GM12878 (cell line): ENCODE measurements at regions not wholly inside any gene's neighbourhood (a gene's known extent, or its start where the extent isn't known, plus 50 kb on each side); places are given as distances from the start of the nearest gene placed in this dataset.

Experiments
- ATAC-seq: fragments of 200-7000 bp; cut with Tn5 transposase; 3 replicates; pipeline ENCODE4 v1.9.1; 2020; ENCODE audit warnings: mild to moderate bottlenecking, moderate library complexity
- BruUV-seq: library from RNA; stranded (reverse); fragments of 400-500 nt; replicated peaks from 2 replicates; lab custom pipeline; 2021; lab: Mats Ljungman, UMichigan
- CTCF ChIA-PET: fragments of 300-600 bp; sonication (Branson Sonifier 250); formaldehyde crosslinking; extraction: SDS; loops from one replicate; lab custom pipeline; 2021; ENCODE audit warnings: inconsistent platforms; lab: Yijun Ruan, JAX
- POLR2A ChIA-PET: fragments of 350-600 bp; formaldehyde crosslinking; extraction: SDS; loops from one replicate; lab custom pipeline; 2021; ENCODE audit warnings: inconsistent platforms; lab: Charles Lee
- RAD21 ChIA-PET: fragments of 300-600 bp; sonication (Branson Sonifier 250); formaldehyde crosslinking; loops from one replicate; lab custom pipeline; 2023; ENCODE audit warnings: antibody characterized with exemption; ENCODE audit not compliant: unreplicated experiment; lab: Charles Lee
- SMC1A ChIA-PET: fragments of 300-600 bp; sonication (Branson Sonifier 250); formaldehyde crosslinking; loops from one replicate; lab custom pipeline; 2023; ENCODE audit not compliant: unreplicated experiment, uncharacterized antibody; lab: Charles Lee
- DNase-seq: peaks from one replicate; pipeline ENCODE4 v3.0.0-alpha.2; 2011; ENCODE audit warnings: low read depth, low spot score
- FAIRE-seq: peaks from 3 replicates; lab custom pipeline; 2011; peaks lifted over from hg19 to GRCh38; lab: Jason Lieb, UNC
- H2AFZ ChIP-seq: 2 replicates; pipeline ENCODE4 v1.6.0; 2011; ENCODE audit warnings: low read depth, low read length, control low read depth; ENCODE audit not compliant: control insufficient read depth
- H3K27ac ChIP-seq: 2 replicates; pipeline ENCODE4 v1.5.1; 2011; ENCODE audit warnings: control low read depth; ENCODE audit not compliant: control insufficient read depth, insufficient read depth
- H3K27me3 ChIP-seq, 2 experiments: replicated peaks in 1 of 2; 2 replicates each; pipeline versions ENCODE4 v1.6.0 to v1.6.1; 2011; ENCODE audit warnings: low read length in 1 of 2; ENCODE audit not compliant: control insufficient read depth in 2 of 2, insufficient read depth in 2 of 2
- H3K36me3 ChIP-seq, 2 experiments: 2 replicates each; pipeline ENCODE4 v1.5.1; 2011; ENCODE audit warnings: low read length in 1 of 2; ENCODE audit not compliant: control insufficient read depth in 2 of 2, insufficient read depth in 2 of 2
- H3K4me1 ChIP-seq: 2 replicates; pipeline ENCODE4 v1.6.1; 2011; ENCODE audit warnings: mild to moderate bottlenecking, low read length, moderate library complexity, mixed read lengths; ENCODE audit not compliant: control insufficient read depth, insufficient read depth
- H3K4me2 ChIP-seq: 2 replicates; pipeline ENCODE4 v1.6.0; 2011; ENCODE audit warnings: control low read depth; ENCODE audit not compliant: control insufficient read depth, insufficient read depth
- H3K4me3 ChIP-seq: fragments of 200-600 bp; sonication (generic); 2 replicates; pipeline ENCODE4 v1.5.1; 2016
- H3K79me2 ChIP-seq: 2 replicates; pipeline ENCODE4 v1.6.0; 2011; ENCODE audit warnings: low read length; ENCODE audit not compliant: control insufficient read depth, insufficient read depth
- H3K9ac ChIP-seq: 2 replicates; pipeline ENCODE4 v1.8.0; 2011; ENCODE audit warnings: low read length, control low read depth, mixed read lengths; ENCODE audit not compliant: control insufficient read depth, insufficient read depth
- H3K9me3 ChIP-seq: replicated peaks from 3 replicates; pipeline ENCODE4 v1.5.1; 2011; ENCODE audit warnings: mild to moderate bottlenecking, low read length; ENCODE audit not compliant: control insufficient read depth, insufficient read depth
- H4K20me1 ChIP-seq: 2 replicates; pipeline ENCODE4 v1.6.0; 2011; ENCODE audit not compliant: control insufficient read depth, insufficient read depth
- BHLHE40 ChIP-seq, 2 experiments: fragments of 450-650 bp in 1 of 2; IDR thresholded peaks; 2 replicates each; pipeline ENCODE4 v1.6.1; 2011 to 2017; ENCODE audit warnings: low read depth in 2 of 2, borderline replicate concordance in 1 of 2, improper control_type of control experiment in 1 of 2, low read length in 1 of 2, mild to moderate bottlenecking in 1 of 2
- NFYB ChIP-seq: IDR thresholded peaks from 2 replicates; pipeline ENCODE4 v1.6.1; 2011; ENCODE audit warnings: low read depth, mild to moderate bottlenecking, low read length, improper control_type of control experiment, moderate library complexity; ENCODE audit not compliant: insufficient read depth
- SREBF1 ChIP-seq: IDR thresholded peaks from 2 replicates; pipeline ENCODE4 v1.6.1; 2012; ENCODE audit warnings: mild to moderate bottlenecking, low read length
- ZNF592 ChIP-seq: fragments of 450-650 bp; IDR thresholded peaks from 2 replicates; pipeline ENCODE4 v1.6.1; 2017; ENCODE audit warnings: mild to moderate bottlenecking, moderate library complexity
- WGBS: methylation state at CpG from one replicate; pipeline ENCODE4 v1.1.6; 2016; ENCODE audit warnings: low lambda C conversion rate; ENCODE audit not compliant: insufficient replicate concordance, insufficient coverage; ENCODE audit errors: missing lambda C conversion rate; 5-methylcytosine and 5-hydroxymethylcytosine counted together
- in situ Hi-C: fragments of 300-500 bp; cut with MboI; formaldehyde crosslinking; loops from 9 replicates; pipeline ENCODE4 v1.14.3; 2018; ENCODE audit warnings: mixed read lengths
- intact Hi-C: fragments of 100-400 bp; cut with micrococcal nuclease; formaldehyde crosslinking; loops from one replicate; pipeline ENCODE4 v1.14.2; 2022; ENCODE audit not compliant: unreplicated experiment
- TF ChIP-seq, protein P1 (sequence below): fragments of 450-650 bp; IDR thresholded peaks from 2 replicates; pipeline ENCODE4 v1.6.1; 2018; ENCODE audit warnings: mild to moderate bottlenecking, low read depth, moderate library complexity; ENCODE audit not compliant: partially characterized antibody
- TF ChIP-seq, protein P2 (sequence below): IDR thresholded peaks from 2 replicates; pipeline ENCODE4 v1.6.1; 2011; ENCODE audit warnings: borderline replicate concordance, low read depth, mild to moderate bottlenecking, moderate library complexity, mixed read lengths, low read length; ENCODE audit not compliant: insufficient read depth; ENCODE audit errors: extremely low read length
- TF ChIP-seq, protein P3 (sequence below): fragments of 450-650 bp; conservative IDR thresholded peaks from 2 replicates; pipeline ENCODE4 v1.6.1; 2017; ENCODE audit warnings: mild to moderate bottlenecking, moderate library complexity
- TF ChIP-seq, protein P4 (sequence below): fragments of 450-650 bp; IDR thresholded peaks from 2 replicates; pipeline ENCODE4 v1.6.1; 2016; ENCODE audit warnings: mild to moderate bottlenecking, moderate library complexity, borderline replicate concordance

DNA sequence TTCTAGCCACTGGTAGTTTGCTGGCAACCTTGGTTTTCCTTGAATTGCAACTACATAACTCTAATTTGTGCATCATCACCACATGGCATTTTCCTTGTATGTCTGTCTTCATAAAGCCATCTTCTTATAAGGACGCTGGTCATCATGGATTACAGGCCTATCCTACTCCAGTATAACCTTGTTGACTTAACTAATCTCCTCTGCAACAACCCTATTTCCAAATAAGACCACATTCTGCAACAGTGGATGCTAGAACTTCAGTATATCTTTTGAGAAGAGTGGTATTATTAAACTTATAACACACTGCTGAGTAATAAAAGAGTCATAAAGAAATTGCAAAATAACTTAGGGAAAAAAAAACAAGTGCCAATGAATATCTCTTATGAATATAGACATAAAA, 511.8 kb upstream of the FOXG1 start:
- POLR2A ChIA-PET, result no interaction called here
- H3K4me3 ChIP-seq, result no peak overlapping the region
- H3K4me2 ChIP-seq, result no peak overlapping the region
- ATAC-seq, result no peak
- H3K9ac ChIP-seq, result no peak overlapping the region
- no peak overlapping the region for H2AFZ ChIP-seq
- SMC1A ChIA-PET, result no interaction called here
- no peaks in the 10 kb centered on the region; the same call in 2 of the 3 replicates for H3K9me3 ChIP-seq
- CTCF ChIA-PET, result no interaction called here
- TF ChIP-seq, protein P1, sequence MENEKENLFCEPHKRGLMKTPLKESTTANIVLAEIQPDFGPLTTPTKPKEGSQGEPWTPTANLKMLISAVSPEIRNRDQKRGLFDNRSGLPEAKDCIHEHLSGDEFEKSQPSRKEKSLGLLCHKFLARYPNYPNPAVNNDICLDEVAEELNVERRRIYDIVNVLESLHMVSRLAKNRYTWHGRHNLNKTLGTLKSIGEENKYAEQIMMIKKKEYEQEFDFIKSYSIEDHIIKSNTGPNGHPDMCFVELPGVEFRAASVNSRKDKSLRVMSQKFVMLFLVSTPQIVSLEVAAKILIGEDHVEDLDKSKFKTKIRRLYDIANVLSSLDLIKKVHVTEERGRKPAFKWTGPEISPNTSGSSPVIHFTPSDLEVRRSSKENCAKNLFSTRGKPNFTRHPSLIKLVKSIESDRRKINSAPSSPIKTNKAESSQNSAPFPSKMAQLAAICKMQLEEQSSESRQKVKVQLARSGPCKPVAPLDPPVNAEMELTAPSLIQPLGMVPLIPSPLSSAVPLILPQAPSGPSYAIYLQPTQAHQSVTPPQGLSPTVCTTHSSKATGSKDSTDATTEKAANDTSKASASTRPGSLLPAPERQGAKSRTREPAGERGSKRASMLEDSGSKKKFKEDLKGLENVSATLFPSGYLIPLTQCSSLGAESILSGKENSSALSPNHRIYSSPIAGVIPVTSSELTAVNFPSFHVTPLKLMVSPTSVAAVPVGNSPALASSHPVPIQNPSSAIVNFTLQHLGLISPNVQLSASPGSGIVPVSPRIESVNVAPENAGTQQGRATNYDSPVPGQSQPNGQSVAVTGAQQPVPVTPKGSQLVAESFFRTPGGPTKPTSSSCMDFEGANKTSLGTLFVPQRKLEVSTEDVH, result no peak
- TF ChIP-seq BHLHE40 (IDR thresholded peaks at IDR 0.05; ENCODE audit: borderline replicate concordance in 1 of 2, low read depth in 2 of 2, low read length in 1 of 2), result no peak
- TF ChIP-seq, protein P2, sequence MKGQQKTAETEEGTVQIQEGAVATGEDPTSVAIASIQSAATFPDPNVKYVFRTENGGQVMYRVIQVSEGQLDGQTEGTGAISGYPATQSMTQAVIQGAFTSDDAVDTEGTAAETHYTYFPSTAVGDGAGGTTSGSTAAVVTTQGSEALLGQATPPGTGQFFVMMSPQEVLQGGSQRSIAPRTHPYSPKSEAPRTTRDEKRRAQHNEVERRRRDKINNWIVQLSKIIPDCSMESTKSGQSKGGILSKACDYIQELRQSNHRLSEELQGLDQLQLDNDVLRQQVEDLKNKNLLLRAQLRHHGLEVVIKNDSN, result no peak
- TF ChIP-seq, protein P3, sequence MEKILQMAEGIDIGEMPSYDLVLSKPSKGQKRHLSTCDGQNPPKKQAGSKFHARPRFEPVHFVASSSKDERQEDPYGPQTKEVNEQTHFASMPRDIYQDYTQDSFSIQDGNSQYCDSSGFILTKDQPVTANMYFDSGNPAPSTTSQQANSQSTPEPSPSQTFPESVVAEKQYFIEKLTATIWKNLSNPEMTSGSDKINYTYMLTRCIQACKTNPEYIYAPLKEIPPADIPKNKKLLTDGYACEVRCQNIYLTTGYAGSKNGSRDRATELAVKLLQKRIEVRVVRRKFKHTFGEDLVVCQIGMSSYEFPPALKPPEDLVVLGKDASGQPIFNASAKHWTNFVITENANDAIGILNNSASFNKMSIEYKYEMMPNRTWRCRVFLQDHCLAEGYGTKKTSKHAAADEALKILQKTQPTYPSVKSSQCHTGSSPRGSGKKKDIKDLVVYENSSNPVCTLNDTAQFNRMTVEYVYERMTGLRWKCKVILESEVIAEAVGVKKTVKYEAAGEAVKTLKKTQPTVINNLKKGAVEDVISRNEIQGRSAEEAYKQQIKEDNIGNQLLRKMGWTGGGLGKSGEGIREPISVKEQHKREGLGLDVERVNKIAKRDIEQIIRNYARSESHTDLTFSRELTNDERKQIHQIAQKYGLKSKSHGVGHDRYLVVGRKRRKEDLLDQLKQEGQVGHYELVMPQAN, result no peak
- no peak for TF ChIP-seq ZNF592
- no peak for TF ChIP-seq SREBF1
- no peak for TF ChIP-seq NFYB
- TF ChIP-seq, protein P4, sequence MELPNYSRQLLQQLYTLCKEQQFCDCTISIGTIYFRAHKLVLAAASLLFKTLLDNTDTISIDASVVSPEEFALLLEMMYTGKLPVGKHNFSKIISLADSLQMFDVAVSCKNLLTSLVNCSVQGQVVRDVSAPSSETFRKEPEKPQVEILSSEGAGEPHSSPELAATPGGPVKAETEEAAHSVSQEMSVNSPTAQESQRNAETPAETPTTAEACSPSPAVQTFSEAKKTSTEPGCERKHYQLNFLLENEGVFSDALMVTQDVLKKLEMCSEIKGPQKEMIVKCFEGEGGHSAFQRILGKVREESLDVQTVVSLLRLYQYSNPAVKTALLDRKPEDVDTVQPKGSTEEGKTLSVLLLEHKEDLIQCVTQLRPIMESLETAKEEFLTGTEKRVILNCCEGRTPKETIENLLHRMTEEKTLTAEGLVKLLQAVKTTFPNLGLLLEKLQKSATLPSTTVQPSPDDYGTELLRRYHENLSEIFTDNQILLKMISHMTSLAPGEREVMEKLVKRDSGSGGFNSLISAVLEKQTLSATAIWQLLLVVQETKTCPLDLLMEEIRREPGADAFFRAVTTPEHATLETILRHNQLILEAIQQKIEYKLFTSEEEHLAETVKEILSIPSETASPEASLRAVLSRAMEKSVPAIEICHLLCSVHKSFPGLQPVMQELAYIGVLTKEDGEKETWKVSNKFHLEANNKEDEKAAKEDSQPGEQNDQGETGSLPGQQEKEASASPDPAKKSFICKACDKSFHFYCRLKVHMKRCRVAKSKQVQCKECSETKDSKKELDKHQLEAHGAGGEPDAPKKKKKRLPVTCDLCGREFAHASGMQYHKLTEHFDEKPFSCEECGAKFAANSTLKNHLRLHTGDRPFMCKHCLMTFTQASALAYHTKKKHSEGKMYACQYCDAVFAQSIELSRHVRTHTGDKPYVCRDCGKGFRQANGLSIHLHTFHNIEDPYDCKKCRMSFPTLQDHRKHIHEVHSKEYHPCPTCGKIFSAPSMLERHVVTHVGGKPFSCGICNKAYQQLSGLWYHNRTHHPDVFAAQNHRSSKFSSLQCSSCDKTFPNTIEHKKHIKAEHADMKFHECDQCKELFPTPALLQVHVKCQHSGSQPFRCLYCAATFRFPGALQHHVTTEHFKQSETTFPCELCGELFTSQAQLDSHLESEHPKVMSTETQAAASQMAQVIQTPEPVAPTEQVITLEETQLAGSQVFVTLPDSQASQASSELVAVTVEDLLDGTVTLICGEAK, result no peak
- no peaks in the 10 kb centered on the region for H4K20me1 ChIP-seq
- RAD21 ChIA-PET, result no interaction called here
- H3K79me2 ChIP-seq, result no peaks in the 10 kb centered on the region
- BruUV-seq, result no TSS peak
- H3K4me1 ChIP-seq, result no peaks in the 10 kb centered on the region
- H3K27ac ChIP-seq, result no peak overlapping the region
- DNase-seq, result no peak
- H3K36me3 ChIP-seq, result no peaks in the 10 kb centered on the region
- no peak for FAIRE-seq
- no peaks in the 10 kb centered on the region for H3K27me3 ChIP-seq
- in situ Hi-C loops (no loop called here), intact Hi-C loops (no loop called here)
- WGBS, result 0% methylated on average over 1 of the region's 1 CpG
